H9 (cell line): ENCODE measurements at regions not wholly inside any gene's neighbourhood (a gene's known extent, or its start where the extent isn't known, plus 50 kb on each side); places are given as distances from the start of the nearest gene placed in this dataset.

Experiments
- DNase-seq: peaks from one replicate; pipeline ENCODE4 v3.0.0-alpha.2; 2017
- H2AFZ ChIP-seq: one replicate; pipeline ENCODE4 v1.6.1; 2013; ENCODE audit warnings: mild to moderate bottlenecking, low read length, control low read depth, moderate library complexity
- H2AK5ac ChIP-seq: 2 replicates; pipeline ENCODE4 v1.6.1; 2013; ENCODE audit warnings: low read length, control low read depth, mixed read lengths; ENCODE audit not compliant: insufficient read length
- H2BK120ac ChIP-seq: one replicate; pipeline ENCODE4 v1.6.1; 2013; ENCODE audit warnings: low read depth, mild to moderate bottlenecking, low read length, control low read depth, inconsistent platforms; ENCODE audit not compliant: poor library complexity, severe bottlenecking
- H2BK12ac ChIP-seq: 2 replicates; pipeline ENCODE4 v1.6.1; 2013; ENCODE audit warnings: low read length, control low read depth, mixed read lengths, low read depth; ENCODE audit not compliant: insufficient read length
- H2BK15ac ChIP-seq: 2 replicates; pipeline ENCODE4 v1.6.1; 2013; ENCODE audit warnings: low read depth, low read length, control low read depth
- H2BK20ac ChIP-seq: one replicate; pipeline ENCODE4 v1.6.1; 2013; ENCODE audit warnings: low read depth, mild to moderate bottlenecking, low read length, control low read depth, inconsistent platforms; ENCODE audit not compliant: poor library complexity, severe bottlenecking
- H2BK5ac ChIP-seq: 2 replicates; pipeline ENCODE4 v1.6.1; 2013; ENCODE audit warnings: low read length, control low read depth, mixed read lengths; ENCODE audit not compliant: insufficient read length
- H3K14ac ChIP-seq: 2 replicates; pipeline ENCODE4 v1.6.1; 2013; ENCODE audit warnings: low read length, control low read depth; ENCODE audit not compliant: insufficient read depth
- H3K18ac ChIP-seq: 2 replicates; pipeline ENCODE4 v1.6.1; 2013; ENCODE audit warnings: low read depth, mild to moderate bottlenecking, mixed read lengths, low read length, control low read depth; ENCODE audit not compliant: insufficient read length
- H3K23ac ChIP-seq: 2 replicates; pipeline ENCODE4 v1.6.1; 2013; ENCODE audit warnings: low read length, control low read depth, mixed read lengths, low read depth; ENCODE audit not compliant: insufficient read length
- H3K23me2 ChIP-seq: 2 replicates; pipeline ENCODE4 v1.6.1; 2013; ENCODE audit warnings: low read depth, mild to moderate bottlenecking, mixed read lengths, low read length, control low read depth; ENCODE audit not compliant: insufficient read length, poor library complexity, severe bottlenecking
- H3K27ac ChIP-seq: 2 replicates; pipeline ENCODE4 v1.5.1; 2013; ENCODE audit warnings: low read length, control low read depth, mixed read lengths, low read depth; ENCODE audit not compliant: insufficient read length
- H3K27me3 ChIP-seq: 2 replicates; pipeline ENCODE4 v1.6.1; 2013; ENCODE audit warnings: low read length, control low read depth, inconsistent platforms; ENCODE audit not compliant: insufficient read depth
- H3K4ac ChIP-seq: 2 replicates; pipeline ENCODE4 v1.6.1; 2013; ENCODE audit warnings: low read depth, mild to moderate bottlenecking, control low read depth, inconsistent platforms, low read length, moderate library complexity
- H3K4me1 ChIP-seq: 2 replicates; pipeline ENCODE4 v1.6.1; 2013; ENCODE audit warnings: low read length, control low read depth, inconsistent platforms; ENCODE audit not compliant: insufficient read depth
- H3K4me2 ChIP-seq: 2 replicates; pipeline ENCODE4 v1.6.1; 2013; ENCODE audit warnings: low read length, control low read depth, mixed read lengths; ENCODE audit not compliant: insufficient read length, insufficient read depth
- H3K56ac ChIP-seq: 2 replicates; pipeline ENCODE4 v1.6.1; 2013; ENCODE audit warnings: low read depth, mild to moderate bottlenecking, mixed read lengths, low read length, control low read depth; ENCODE audit not compliant: insufficient read length
- H3K79me1 ChIP-seq: 2 replicates; pipeline ENCODE4 v1.6.1; 2013; ENCODE audit warnings: low read depth, mild to moderate bottlenecking, moderate library complexity, low read length, control low read depth, inconsistent platforms; ENCODE audit not compliant: insufficient read depth, poor library complexity, severe bottlenecking
- H3K79me2 ChIP-seq: 2 replicates; pipeline ENCODE4 v1.6.1; 2013; ENCODE audit warnings: low read length, control low read depth, inconsistent platforms; ENCODE audit not compliant: insufficient read depth
- H3K9ac ChIP-seq: 2 replicates; pipeline ENCODE4 v1.6.1; 2013; ENCODE audit warnings: low read length, control low read depth, mixed read lengths; ENCODE audit not compliant: insufficient read length; ENCODE audit errors: extremely low read depth
- H3K9me3 ChIP-seq: one replicate; pipeline ENCODE4 v1.6.1; 2013; ENCODE audit warnings: low read depth, low read length, inconsistent platforms; ENCODE audit not compliant: control insufficient read depth
- H3T11ph ChIP-seq: one replicate; pipeline ENCODE4 v1.6.1; 2013; ENCODE audit warnings: mild to moderate bottlenecking, low read length, control low read depth, inconsistent platforms
- H4K20me1 ChIP-seq: one replicate; pipeline ENCODE4 v1.6.1; 2013; ENCODE audit not compliant: control insufficient read depth, insufficient read length, insufficient read depth
- H4K5ac ChIP-seq: 2 replicates; pipeline ENCODE4 v1.6.1; 2013; ENCODE audit warnings: low read depth, mild to moderate bottlenecking, mixed read lengths, low read length, control low read depth; ENCODE audit not compliant: insufficient read length
- H4K8ac ChIP-seq: replicated peaks from 2 replicates; pipeline ENCODE4 v1.6.1; 2013; ENCODE audit warnings: low read length, control low read depth, mixed read lengths, low read depth; ENCODE audit not compliant: insufficient read length
- H4K91ac ChIP-seq: 2 replicates; pipeline ENCODE4 v1.6.1; 2013; ENCODE audit warnings: low read depth, mild to moderate bottlenecking, moderate library complexity, mixed read lengths, low read length, control low read depth; ENCODE audit not compliant: insufficient read length
- H3K27ac Mint-ChIP-seq, 3 experiments: 2 replicates in 2 of 3; 3 replicates in 1 of 3; pipeline ENCODE4 v1.8.0; 2020 to 2021; ENCODE audit warnings: mixed read lengths in 3 of 3, mild to moderate bottlenecking in 1 of 3, moderate library complexity in 1 of 3
- H3K27me3 Mint-ChIP-seq: 2 replicates; pipeline ENCODE4 v1.8.0; 2021; ENCODE audit warnings: low read depth, mild to moderate bottlenecking, moderate library complexity, mixed read lengths
- H3K36me3 Mint-ChIP-seq, 3 experiments: 2 replicates in 2 of 3; 3 replicates in 1 of 3; pipeline ENCODE4 v1.8.0; 2020 to 2021; ENCODE audit warnings: low read depth in 3 of 3, mixed read lengths in 3 of 3; ENCODE audit not compliant: insufficient read depth in 1 of 3
- H3K4me1 Mint-ChIP-seq, 2 experiments: 2 replicates each; pipeline ENCODE4 v1.8.0; 2020; ENCODE audit warnings: mixed read lengths in 2 of 2
- H3K4me3 Mint-ChIP-seq, 2 experiments: 2 replicates in 1 of 2; 3 replicates in 1 of 2; pipeline ENCODE4 v1.8.0; 2020 to 2021; ENCODE audit warnings: mild to moderate bottlenecking in 2 of 2, mixed read lengths in 2 of 2, moderate library complexity in 1 of 2
- H3K9me3 Mint-ChIP-seq, 2 experiments: 2 replicates in 1 of 2; 3 replicates in 1 of 2; pipeline ENCODE4 v1.8.0; 2020; ENCODE audit warnings: mild to moderate bottlenecking in 2 of 2, mixed read lengths in 2 of 2, moderate library complexity in 1 of 2
- CTCF ChIP-seq: fragments of 200-600 bp; sonication (generic); conservative IDR thresholded peaks from 3 replicates; pipeline ENCODE4 v1.8.0; 2021; ENCODE audit warnings: antibody characterized with exemption, mild to moderate bottlenecking
- WGBS: extraction: QIAGEN DNeasy Blood & Tissue Kit; methylation state at CpG from one replicate; pipeline ENCODE4 v1.1.7; 2013; ENCODE audit warnings: missing lambda C conversion rate, low lambda C conversion rate, mixed read lengths; ENCODE audit not compliant: insufficient read length; ENCODE audit errors: extremely low coverage; 5-methylcytosine and 5-hydroxymethylcytosine counted together

- no peak overlapping the region for H4K5ac ChIP-seq
- no peak overlapping the region for H2BK12ac ChIP-seq
- no peak overlapping the region for H3K18ac ChIP-seq
- no peak overlapping the region for H3T11ph ChIP-seq
- H4K20me1 ChIP-seq, result no peaks in the 10 kb centered on the region
- no peak overlapping the region for H3K14ac ChIP-seq
- WGBS, result no CpG with 5 or more reads among the region's 3 CpGs
- no peak overlapping the region for H2AK5ac ChIP-seq
- no peaks in the 10 kb centered on the region for H3K9me3 ChIP-seq
- no peak overlapping the region; a peak in 1 of 7 replicates for H3K27ac Mint-ChIP-seq
- no peak overlapping the region for H2AFZ ChIP-seq
- no peak overlapping the region for H2BK5ac ChIP-seq
- H3K4ac ChIP-seq, result no peak overlapping the region
- H3K9me3 Mint-ChIP-seq, result no peaks in the 10 kb centered on the region
- H3K36me3 Mint-ChIP-seq, result no peaks in the 10 kb centered on the region
- H2BK120ac ChIP-seq, result no peak overlapping the region
- no peak overlapping the region for H3K27ac ChIP-seq
- no peak overlapping the region for H3K56ac ChIP-seq
- TF ChIP-seq CTCF, result no peak
- H4K8ac ChIP-seq, result no peak overlapping the region
- H3K79me1 ChIP-seq, result no peaks in the 10 kb centered on the region
- no peak overlapping the region for H2BK15ac ChIP-seq
- DNase-seq, result no peak
- no peak overlapping the region for H3K4me2 ChIP-seq
- H3K23me2 ChIP-seq, result no peaks in the 10 kb centered on the region
- no peaks in the 10 kb centered on the region for H3K79me2 ChIP-seq
- H3K27me3 ChIP-seq, result no peaks in the 10 kb centered on the region
- no peak overlapping the region for H3K9ac ChIP-seq
- H3K23ac ChIP-seq, result no peak overlapping the region
- no peaks in the 10 kb centered on the region for H3K4me1 ChIP-seq
- H3K4me3 Mint-ChIP-seq, result no peak overlapping the region
- H2BK20ac ChIP-seq, result no peak overlapping the region
- no peak overlapping the region for H4K91ac ChIP-seq
- peaks cover 7 to 12% of the 10 kb centered on the region in 2 experiments for H3K4me1 Mint-ChIP-seq
- no peaks in the 10 kb centered on the region for H3K27me3 Mint-ChIP-seq
These were observed 563.0 kb upstream of the NR3C2 start for GRCh38 chr4:149005191-149005590.
